ENCODE measurements at regions not wholly inside any gene's neighbourhood (a gene's known extent, or its start where the extent isn't known, plus 50 kb on each side); places are given as distances from the start of the nearest gene placed in this dataset.

- ChIA-PET POLR2A (no interaction called here), CTCF (interaction anchor here (0.5 kb wide), 1 partner anchor 8 kb away, joined by 5 read pairs; no protein-coding TSS in a partner anchor)
- TF ChIP-seq ZNF532 (CRISPR knock-in tag; IDR thresholded peaks at IDR 0.05; ENCODE audit: borderline replicate concordance) (no peak), FOXJ3 (CRISPR knock-in tag; IDR thresholded peaks at IDR 0.05; ENCODE audit: borderline replicate concordance) (no peak), ZNF317 (CRISPR knock-in tag; IDR thresholded peaks at IDR 0.05; ENCODE audit: borderline replicate concordance, low read depth) (no peak), JUN (CRISPR knock-in tag; IDR thresholded peaks at IDR 0.05) (no peak), ATF3 (CRISPR knock-in tag; conservative IDR thresholded peaks at IDR 0.05) (no peak), CREB1 (CRISPR knock-in tag; IDR thresholded peaks at IDR 0.05) (no peak), HMGA2 (CRISPR knock-in tag; IDR thresholded peaks at IDR 0.05) (no peak), ELF4 (CRISPR knock-in tag; IDR thresholded peaks at IDR 0.05; ENCODE audit: low read depth) (no peak), RELA (CRISPR knock-in tag; IDR thresholded peaks at IDR 0.05; ENCODE audit: borderline replicate concordance) (no peak)
- TF ChIP-seq, protein P1, sequence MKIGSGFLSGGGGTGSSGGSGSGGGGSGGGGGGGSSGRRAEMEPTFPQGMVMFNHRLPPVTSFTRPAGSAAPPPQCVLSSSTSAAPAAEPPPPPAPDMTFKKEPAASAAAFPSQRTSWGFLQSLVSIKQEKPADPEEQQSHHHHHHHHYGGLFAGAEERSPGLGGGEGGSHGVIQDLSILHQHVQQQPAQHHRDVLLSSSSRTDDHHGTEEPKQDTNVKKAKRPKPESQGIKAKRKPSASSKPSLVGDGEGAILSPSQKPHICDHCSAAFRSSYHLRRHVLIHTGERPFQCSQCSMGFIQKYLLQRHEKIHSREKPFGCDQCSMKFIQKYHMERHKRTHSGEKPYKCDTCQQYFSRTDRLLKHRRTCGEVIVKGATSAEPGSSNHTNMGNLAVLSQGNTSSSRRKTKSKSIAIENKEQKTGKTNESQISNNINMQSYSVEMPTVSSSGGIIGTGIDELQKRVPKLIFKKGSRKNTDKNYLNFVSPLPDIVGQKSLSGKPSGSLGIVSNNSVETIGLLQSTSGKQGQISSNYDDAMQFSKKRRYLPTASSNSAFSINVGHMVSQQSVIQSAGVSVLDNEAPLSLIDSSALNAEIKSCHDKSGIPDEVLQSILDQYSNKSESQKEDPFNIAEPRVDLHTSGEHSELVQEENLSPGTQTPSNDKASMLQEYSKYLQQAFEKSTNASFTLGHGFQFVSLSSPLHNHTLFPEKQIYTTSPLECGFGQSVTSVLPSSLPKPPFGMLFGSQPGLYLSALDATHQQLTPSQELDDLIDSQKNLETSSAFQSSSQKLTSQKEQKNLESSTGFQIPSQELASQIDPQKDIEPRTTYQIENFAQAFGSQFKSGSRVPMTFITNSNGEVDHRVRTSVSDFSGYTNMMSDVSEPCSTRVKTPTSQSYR (CRISPR knock-in tag; IDR thresholded peaks at IDR 0.05) = no peak
- TF ChIP-seq, protein P2, sequence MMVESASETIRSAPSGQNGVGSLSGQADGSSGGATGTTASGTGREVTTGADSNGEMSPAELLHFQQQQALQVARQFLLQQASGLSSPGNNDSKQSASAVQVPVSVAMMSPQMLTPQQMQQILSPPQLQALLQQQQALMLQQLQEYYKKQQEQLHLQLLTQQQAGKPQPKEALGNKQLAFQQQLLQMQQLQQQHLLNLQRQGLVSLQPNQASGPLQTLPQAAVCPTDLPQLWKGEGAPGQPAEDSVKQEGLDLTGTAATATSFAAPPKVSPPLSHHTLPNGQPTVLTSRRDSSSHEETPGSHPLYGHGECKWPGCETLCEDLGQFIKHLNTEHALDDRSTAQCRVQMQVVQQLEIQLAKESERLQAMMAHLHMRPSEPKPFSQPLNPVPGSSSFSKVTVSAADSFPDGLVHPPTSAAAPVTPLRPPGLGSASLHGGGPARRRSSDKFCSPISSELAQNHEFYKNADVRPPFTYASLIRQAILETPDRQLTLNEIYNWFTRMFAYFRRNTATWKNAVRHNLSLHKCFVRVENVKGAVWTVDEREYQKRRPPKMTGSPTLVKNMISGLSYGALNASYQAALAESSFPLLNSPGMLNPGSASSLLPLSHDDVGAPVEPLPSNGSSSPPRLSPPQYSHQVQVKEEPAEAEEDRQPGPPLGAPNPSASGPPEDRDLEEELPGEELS (CRISPR knock-in tag; IDR thresholded peaks at IDR 0.05) = no peak
- TF ChIP-seq, protein P3, sequence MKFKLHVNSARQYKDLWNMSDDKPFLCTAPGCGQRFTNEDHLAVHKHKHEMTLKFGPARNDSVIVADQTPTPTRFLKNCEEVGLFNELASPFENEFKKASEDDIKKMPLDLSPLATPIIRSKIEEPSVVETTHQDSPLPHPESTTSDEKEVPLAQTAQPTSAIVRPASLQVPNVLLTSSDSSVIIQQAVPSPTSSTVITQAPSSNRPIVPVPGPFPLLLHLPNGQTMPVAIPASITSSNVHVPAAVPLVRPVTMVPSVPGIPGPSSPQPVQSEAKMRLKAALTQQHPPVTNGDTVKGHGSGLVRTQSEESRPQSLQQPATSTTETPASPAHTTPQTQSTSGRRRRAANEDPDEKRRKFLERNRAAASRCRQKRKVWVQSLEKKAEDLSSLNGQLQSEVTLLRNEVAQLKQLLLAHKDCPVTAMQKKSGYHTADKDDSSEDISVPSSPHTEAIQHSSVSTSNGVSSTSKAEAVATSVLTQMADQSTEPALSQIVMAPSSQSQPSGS (CRISPR knock-in tag; IDR thresholded peaks at IDR 0.05; ENCODE audit: borderline replicate concordance, low read depth) = no peak
- TF ChIP-seq, protein P4, sequence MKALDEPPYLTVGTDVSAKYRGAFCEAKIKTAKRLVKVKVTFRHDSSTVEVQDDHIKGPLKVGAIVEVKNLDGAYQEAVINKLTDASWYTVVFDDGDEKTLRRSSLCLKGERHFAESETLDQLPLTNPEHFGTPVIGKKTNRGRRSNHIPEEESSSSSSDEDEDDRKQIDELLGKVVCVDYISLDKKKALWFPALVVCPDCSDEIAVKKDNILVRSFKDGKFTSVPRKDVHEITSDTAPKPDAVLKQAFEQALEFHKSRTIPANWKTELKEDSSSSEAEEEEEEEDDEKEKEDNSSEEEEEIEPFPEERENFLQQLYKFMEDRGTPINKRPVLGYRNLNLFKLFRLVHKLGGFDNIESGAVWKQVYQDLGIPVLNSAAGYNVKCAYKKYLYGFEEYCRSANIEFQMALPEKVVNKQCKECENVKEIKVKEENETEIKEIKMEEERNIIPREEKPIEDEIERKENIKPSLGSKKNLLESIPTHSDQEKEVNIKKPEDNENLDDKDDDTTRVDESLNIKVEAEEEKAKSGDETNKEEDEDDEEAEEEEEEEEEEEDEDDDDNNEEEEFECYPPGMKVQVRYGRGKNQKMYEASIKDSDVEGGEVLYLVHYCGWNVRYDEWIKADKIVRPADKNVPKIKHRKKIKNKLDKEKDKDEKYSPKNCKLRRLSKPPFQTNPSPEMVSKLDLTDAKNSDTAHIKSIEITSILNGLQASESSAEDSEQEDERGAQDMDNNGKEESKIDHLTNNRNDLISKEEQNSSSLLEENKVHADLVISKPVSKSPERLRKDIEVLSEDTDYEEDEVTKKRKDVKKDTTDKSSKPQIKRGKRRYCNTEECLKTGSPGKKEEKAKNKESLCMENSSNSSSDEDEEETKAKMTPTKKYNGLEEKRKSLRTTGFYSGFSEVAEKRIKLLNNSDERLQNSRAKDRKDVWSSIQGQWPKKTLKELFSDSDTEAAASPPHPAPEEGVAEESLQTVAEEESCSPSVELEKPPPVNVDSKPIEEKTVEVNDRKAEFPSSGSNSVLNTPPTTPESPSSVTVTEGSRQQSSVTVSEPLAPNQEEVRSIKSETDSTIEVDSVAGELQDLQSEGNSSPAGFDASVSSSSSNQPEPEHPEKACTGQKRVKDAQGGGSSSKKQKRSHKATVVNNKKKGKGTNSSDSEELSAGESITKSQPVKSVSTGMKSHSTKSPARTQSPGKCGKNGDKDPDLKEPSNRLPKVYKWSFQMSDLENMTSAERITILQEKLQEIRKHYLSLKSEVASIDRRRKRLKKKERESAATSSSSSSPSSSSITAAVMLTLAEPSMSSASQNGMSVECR (CRISPR knock-in tag; IDR thresholded peaks at IDR 0.05; ENCODE audit: borderline replicate concordance) = no peak
- Mint-ChIP-seq H3K27ac (no peak overlapping the region), H3K4me3 (no peak overlapping the region), H3K27me3 (ENCODE audit: low read depth) (peaks cover 16% of the 10 kb centered on the region), H3K36me3 (peaks cover 50% of the 10 kb centered on the region), H3K9me3 (peaks cover 74% of the 10 kb centered on the region), H3K4me1 (no peaks in the 10 kb centered on the region)
- ATAC-seq (no peak), DNase-seq (ENCODE audit: low spot score) (no peak)
Observed at GRCh38 chr1:5296557-5297179, 642.3 kb downstream of the AJAP1 start.

Measured in WTC11 (cell line).